Caco-2 (cell line): ENCODE measurements at regions not wholly inside any gene's neighbourhood (a gene's known extent, or its start where the extent isn't known, plus 50 kb on each side); places are given as distances from the start of the nearest gene placed in this dataset.

Source experiments
- BruUV-seq: library from RNA; stranded (reverse); fragments of 400-500 nt; replicated peaks from 2 replicates; lab custom pipeline; 2021; lab: Mats Ljungman, UMichigan
- CTCF ChIA-PET: fragments of 300-600 bp; sonication (Branson Sonifier 250); formaldehyde crosslinking; loops from one replicate; lab custom pipeline; 2022; ENCODE audit warnings: antibody characterized with exemption; lab: Charles Lee
- POLR2A ChIA-PET: fragments of 300-600 bp; sonication (Branson Sonifier 250); formaldehyde crosslinking; loops from one replicate; lab custom pipeline; 2022; ENCODE audit warnings: antibody characterized with exemption; lab: Charles Lee
- DNase-seq, 2 experiments: peaks; one replicate each; pipeline versions ENCODE4 v3.0.0 to v3.0.0-alpha.2; 2020 to 2022
- H3K27me3 ChIP-seq: replicated peaks from 2 replicates; pipeline ENCODE4 v1.6.0; 2011; ENCODE audit warnings: low read length; ENCODE audit not compliant: control insufficient read depth, insufficient read depth
- H3K36me3 ChIP-seq: 2 replicates; pipeline ENCODE4 v1.5.1; 2011; ENCODE audit warnings: low read length; ENCODE audit not compliant: control insufficient read depth, insufficient read depth
- H3K4me1 ChIP-seq: fragments of 250-450 bp; sonication (Bioruptor Pico); 2 replicates; pipeline ENCODE4 v1.5.1; 2020; ENCODE audit warnings: mild to moderate bottlenecking
- H3K4me3 ChIP-seq: 2 replicates; pipeline ENCODE4 v1.5.1; 2011; ENCODE audit warnings: low read depth, mild to moderate bottlenecking, control low read depth, low read length
- H3K9me3 ChIP-seq: fragments of 250-450 bp; sonication (Bioruptor Pico); 2 replicates; pipeline ENCODE4 v1.5.1; 2020; ENCODE audit warnings: mild to moderate bottlenecking, moderate library complexity
- H3K27ac Mint-ChIP-seq: one replicate; pipeline ENCODE4 v1.8.0; 2022; ENCODE audit warnings: mixed read lengths; ENCODE audit not compliant: unreplicated experiment
- H3K27me3 Mint-ChIP-seq: one replicate; pipeline ENCODE4 v1.8.0; 2022; ENCODE audit warnings: mixed read lengths; ENCODE audit not compliant: insufficient read depth, unreplicated experiment
- H3K36me3 Mint-ChIP-seq: one replicate; pipeline ENCODE4 v1.8.0; 2022; ENCODE audit warnings: mild to moderate bottlenecking, mixed read lengths; ENCODE audit not compliant: insufficient read depth, unreplicated experiment
- H3K4me1 Mint-ChIP-seq: one replicate; pipeline ENCODE4 v1.8.0; 2022; ENCODE audit warnings: low read depth, mixed read lengths; ENCODE audit not compliant: unreplicated experiment
- H3K4me3 Mint-ChIP-seq: one replicate; pipeline ENCODE4 v1.8.0; 2022; ENCODE audit warnings: mild to moderate bottlenecking, moderate library complexity, mixed read lengths; ENCODE audit not compliant: unreplicated experiment
- H3K9me3 Mint-ChIP-seq: one replicate; pipeline ENCODE4 v1.8.0; 2022; ENCODE audit warnings: mixed read lengths; ENCODE audit not compliant: unreplicated experiment
- CTCF ChIP-seq, 2 experiments: fragments of 200-600 bp in 1 of 2; IDR thresholded peaks; 1 replicate in 1 of 2; 2 replicates in 1 of 2; pipeline versions ENCODE4 v1.5.1 to v1.8.0; 2011 to 2022; ENCODE audit warnings: antibody characterized with exemption in 1 of 2, control low read depth in 1 of 2, inconsistent platforms in 1 of 2, low read depth in 1 of 2, low read length in 1 of 2, mild to moderate bottlenecking in 1 of 2, moderate library complexity in 1 of 2; ENCODE audit not compliant: insufficient read depth in 1 of 2, severe bottlenecking in 1 of 2, unreplicated experiment in 1 of 2
- intact Hi-C: fragments of 100-400 bp; cut with micrococcal nuclease; formaldehyde crosslinking; loops from one replicate; pipeline ENCODE4 v1.10.0; 2022; ENCODE audit not compliant: unreplicated experiment

GRCh38 chr3:147866561-147866960 is 457.4 kb downstream of the ZIC1 start:
- Mint-ChIP-seq H3K36me3 (no peaks in the 10 kb centered on the region), H3K27me3 (no peaks in the 10 kb centered on the region), H3K9me3 (peaks cover 47% of the 10 kb centered on the region), H3K4me3 (no peak overlapping the region), H3K4me1 (no peaks in the 10 kb centered on the region), H3K27ac (no peak overlapping the region)
- no peak for DNase-seq
- Histone ChIP-seq H3K36me3 (no peaks in the 10 kb centered on the region), H3K4me3 (no peak overlapping the region), H3K4me1 (no peaks in the 10 kb centered on the region), H3K27me3 (no peaks in the 10 kb centered on the region), H3K9me3 (0 out of 2 replicates have a peak, but pooled peaks cover 11% of the 10 kb centered on the region)
- TF ChIP-seq CTCF (IDR thresholded peaks at IDR 0.05; ENCODE audit: insufficient read depth in 1 of 2, low read depth in 1 of 2, low read length in 1 of 2, severe bottlenecking in 1 of 2, unreplicated experiment in 1 of 2) = no peak
- no TSS peak for BruUV-seq
- ChIA-PET CTCF (no interaction called here), POLR2A (no interaction called here)
- intact Hi-C loops = no loop called here

- Histone ChIP-seq H3K4me3 (no peak overlapping the region), H3K4me1 (no peaks in the 10 kb centered on the region), H3K9me3 (0 out of 2 replicates have a peak, but pooled peaks cover 7% of the 10 kb centered on the region), H3K27me3 (no peaks in the 10 kb centered on the region), H3K36me3 (no peaks in the 10 kb centered on the region)
- H3K9me3 Mint-ChIP-seq = peaks cover 11% of the 10 kb centered on the region
- TF ChIP-seq CTCF (IDR thresholded peaks at IDR 0.05; ENCODE audit: insufficient read depth in 1 of 2, low read depth in 1 of 2, low read length in 1 of 2, severe bottlenecking in 1 of 2, unreplicated experiment in 1 of 2) = no peak
- POLR2A ChIA-PET = no interaction called here
- no peaks in the 10 kb centered on the region for H3K27me3 Mint-ChIP-seq
- DNase-seq = no peak
- intact Hi-C loops = no loop called here
- no TSS peak for BruUV-seq
- H3K36me3 Mint-ChIP-seq = no peaks in the 10 kb centered on the region
- CTCF ChIA-PET = no interaction called here
- H3K4me1 Mint-ChIP-seq = no peaks in the 10 kb centered on the region
- H3K27ac Mint-ChIP-seq = no peak overlapping the region
- H3K4me3 Mint-ChIP-seq = no peak overlapping the region
Observed at GRCh38 chr3:147872568-147872967, 463.4 kb downstream of the ZIC1 start.

GRCh38 chr3:147875498-147875897 is 466.3 kb downstream of the ZIC1 start:
- no peak overlapping the region for H3K27ac Mint-ChIP-seq
- CTCF ChIA-PET = no interaction called here

More at GRCh38 chr3:147875498-147875897, 466.3 kb downstream of the ZIC1 start:
- H3K4me3 Mint-ChIP-seq = no peak overlapping the region
- H3K27me3 Mint-ChIP-seq = no peaks in the 10 kb centered on the region
- no peaks in the 10 kb centered on the region for H3K36me3 ChIP-seq
- DNase-seq = no peak
- no peak overlapping the region for H3K4me3 ChIP-seq
- H3K27me3 ChIP-seq = no peaks in the 10 kb centered on the region
- peaks cover 18% of the 10 kb centered on the region for H3K9me3 Mint-ChIP-seq
- POLR2A ChIA-PET = no interaction called here
- no peaks in the 10 kb centered on the region for H3K36me3 Mint-ChIP-seq
- H3K4me1 Mint-ChIP-seq = no peaks in the 10 kb centered on the region
- BruUV-seq = no TSS peak
- intact Hi-C loops = no loop called here
- no peak for TF ChIP-seq CTCF (IDR thresholded peaks at IDR 0.05; ENCODE audit: insufficient read depth in 1 of 2, low read depth in 1 of 2, low read length in 1 of 2, severe bottlenecking in 1 of 2, unreplicated experiment in 1 of 2)
- H3K9me3 ChIP-seq = no peaks in the 10 kb centered on the region
- no peaks in the 10 kb centered on the region for H3K4me1 ChIP-seq
